ENCODE measurements at regions not wholly inside any gene's neighbourhood (a gene's known extent, or its start where the extent isn't known, plus 50 kb on each side); places are given as distances from the start of the nearest gene placed in this dataset.

GRCh38 chr1:208962867-208963266, 620.6 kb upstream of the CAMK1G start:
- H3K4me3 ChIP-seq (replicated peaks in 1 of 3; ENCODE audit: low read depth in 2 of 3, low read length in 3 of 3) = no peak overlapping the region
- DNase-seq = no peak
- H3K27ac ChIP-seq (ENCODE audit: low read depth in 1 of 2, low read length in 2 of 2) = no peak overlapping the region
- no peak overlapping the region for H3K9ac ChIP-seq (ENCODE audit: insufficient read depth, low read length, poor library complexity, severe bottlenecking)
- H4K20me1 ChIP-seq (ENCODE audit: insufficient read depth, low read length) = no peaks in the 10 kb centered on the region
- H3K27me3 Mint-ChIP-seq (ENCODE audit: low read depth in 3 of 3) = peaks cover 0 to 2% (median 1%) of the 10 kb centered on the region in 3 donors
- H2AFZ ChIP-seq (ENCODE audit: insufficient read depth, low read depth, low read length, poor library complexity, severe bottlenecking) = no peak overlapping the region
- H3K27me3 ChIP-seq (ENCODE audit: control insufficient read depth in 2 of 2, insufficient read depth in 2 of 2, low read length in 2 of 2) = no peaks in the 10 kb centered on the region
- no peaks in the 10 kb centered on the region for H3K36me3 Mint-ChIP-seq
- no peak for TF ChIP-seq CTCF (IDR thresholded peaks at IDR 0.05)
- no peaks in the 10 kb centered on the region for H3K4me1 Mint-ChIP-seq
- H3K27ac Mint-ChIP-seq = no peak overlapping the region
- H3K4me1 ChIP-seq (ENCODE audit: control insufficient read depth in 1 of 2, insufficient read depth in 2 of 2, low read length in 2 of 2) = no peaks in the 10 kb centered on the region
- intact Hi-C loops (cut with micrococcal nuclease) = no loop called here
- H3K4me2 ChIP-seq (replicated peaks; ENCODE audit: extremely low read depth, low read length, poor library complexity, severe bottlenecking) = no peak overlapping the region
- peaks cover 0 to 5% of the 10 kb centered on the region in 2 donors for H3K9me3 ChIP-seq (replicated peaks in 1 of 2; ENCODE audit: control insufficient read depth in 1 of 2, insufficient read depth in 1 of 2, low read length in 2 of 2)
- no peak overlapping the region for H3K4me3 Mint-ChIP-seq
- H3K9me3 Mint-ChIP-seq = peaks cover 2 to 7% (median 4%) of the 10 kb centered on the region in 7 donors
- no peaks in the 10 kb centered on the region for H3K36me3 ChIP-seq (replicated peaks in 1 of 2; ENCODE audit: control insufficient read depth in 1 of 2, insufficient read depth in 2 of 2, low read length in 2 of 2)
- no peaks in the 10 kb centered on the region for H3K79me2 ChIP-seq (ENCODE audit: insufficient read depth, low read length)

GRCh38 chr1:208965351-208965750, 618.2 kb upstream of the CAMK1G start:
- intact Hi-C loops (cut with micrococcal nuclease) = no loop called here
- Mint-ChIP-seq H3K9me3 (peaks cover 0 to 6% (median 2%) of the 10 kb centered on the region in 7 donors), H3K4me3 (no peak overlapping the region), H3K27me3 (ENCODE audit: low read depth in 3 of 3) (peaks cover 0 to 2% (median 1%) of the 10 kb centered on the region in 3 donors), H3K36me3 (no peaks in the 10 kb centered on the region), H3K4me1 (no peaks in the 10 kb centered on the region), H3K27ac (no peak overlapping the region)
- DNase-seq = no peak
- no peaks in the 10 kb centered on the region for H3K4me1 ChIP-seq (ENCODE audit: control insufficient read depth in 1 of 2, insufficient read depth in 2 of 2, low read length in 2 of 2)
- H3K9ac ChIP-seq (ENCODE audit: insufficient read depth, low read length, poor library complexity, severe bottlenecking) = no peak overlapping the region
- no peaks in the 10 kb centered on the region for H3K9me3 ChIP-seq (replicated peaks in 1 of 2; ENCODE audit: control insufficient read depth in 1 of 2, insufficient read depth in 1 of 2, low read length in 2 of 2)
- TF ChIP-seq CTCF (IDR thresholded peaks at IDR 0.05) = no peak
- no peak overlapping the region for H2AFZ ChIP-seq (ENCODE audit: insufficient read depth, low read depth, low read length, poor library complexity, severe bottlenecking)
- no peaks in the 10 kb centered on the region for H3K36me3 ChIP-seq (replicated peaks in 1 of 2; ENCODE audit: control insufficient read depth in 1 of 2, insufficient read depth in 2 of 2, low read length in 2 of 2)
- H3K4me3 ChIP-seq (replicated peaks in 1 of 3; ENCODE audit: low read depth in 2 of 3, low read length in 3 of 3) = no peak overlapping the region
- H3K27ac ChIP-seq (ENCODE audit: low read depth in 1 of 2, low read length in 2 of 2) = no peak overlapping the region
- no peak overlapping the region for H3K4me2 ChIP-seq (replicated peaks; ENCODE audit: extremely low read depth, low read length, poor library complexity, severe bottlenecking)
- H4K20me1 ChIP-seq (ENCODE audit: insufficient read depth, low read length) = no peaks in the 10 kb centered on the region
- H3K27me3 ChIP-seq (ENCODE audit: control insufficient read depth in 2 of 2, insufficient read depth in 2 of 2, low read length in 2 of 2) = no peaks in the 10 kb centered on the region
- no peaks in the 10 kb centered on the region for H3K79me2 ChIP-seq (ENCODE audit: insufficient read depth, low read length)
